A549 (cell line): ENCODE measurements at regions not wholly inside any gene's neighbourhood (a gene's known extent, or its start where the extent isn't known, plus 50 kb on each side); places are given as distances from the start of the nearest gene placed in this dataset.

Source experiments
- ATAC-seq, 2 experiments: fragments of 200-7000 bp in 1 of 2; fragments of >200 bp in 1 of 2; cut with Nextera tagmentation in 1 of 2; cut with Tn5 transposase in 1 of 2; 3 replicates each; pipeline versions ENCODE4 v1.8.0 to v1.9.1; 2018 to 2020; ENCODE audit warnings: mild to moderate bottlenecking in 1 of 2, moderate library complexity in 1 of 2
- CTCF ChIA-PET: fragments of 300-600 bp; sonication (Branson Sonifier 250); formaldehyde crosslinking; extraction: SDS; loops from one replicate; lab custom pipeline; 2021; ENCODE audit warnings: antibody characterized with exemption, inconsistent platforms; lab: Yijun Ruan, JAX
- POLR2A ChIA-PET: fragments of 350-600 bp; formaldehyde crosslinking; extraction: SDS; loops from one replicate; lab custom pipeline; 2021; ENCODE audit warnings: antibody characterized with exemption, inconsistent platforms; lab: Yijun Ruan, JAX
- DNase-seq, 2 experiments: peaks; one replicate each; pipeline versions ENCODE4 v3.0.0 to v3.0.0-alpha.2; 2011 to 2016; ENCODE audit warnings: low read depth in 1 of 2, low spot score in 1 of 2
- FAIRE-seq: peaks from 2 replicates; lab custom pipeline; 2011; peaks lifted over from hg19 to GRCh38; lab: Jason Lieb, UNC
- H3K27ac ChIP-seq, 2 experiments: fragments of >200 bp; sonication (Bioruptor Twin); formaldehyde crosslinking; 3 replicates each; pipeline ENCODE4 v1.5.1; 2016 to 2017
- H3K4me1 ChIP-seq: fragments of >200 bp; sonication (Bioruptor Twin); formaldehyde crosslinking; 3 replicates; pipeline ENCODE4 v1.6.1; 2016
- H3K4me2 ChIP-seq: fragments of >200 bp; sonication (Bioruptor Twin); formaldehyde crosslinking; 3 replicates; pipeline ENCODE4 v1.6.1; 2016
- H3K4me3 ChIP-seq: fragments of >200 bp; sonication (Bioruptor Twin); formaldehyde crosslinking; 3 replicates; pipeline ENCODE4 v1.5.1; 2016
- H3K9me3 ChIP-seq: fragments of >200 bp; sonication (Bioruptor Twin); formaldehyde crosslinking; 3 replicates; pipeline ENCODE4 v1.6.1; 2016
- ATOH8 ChIP-seq: fragments of 250-450 bp; sonication (Bioruptor Pico); IDR thresholded peaks from 2 replicates; pipeline ENCODE4 v1.5.0; 2020; ENCODE audit warnings: low read depth, mild to moderate bottlenecking, moderate library complexity
- CBX2 ChIP-seq: fragments of 200-600 bp; sonication (generic); IDR thresholded peaks from 2 replicates; pipeline ENCODE4 v1.6.1; 2016; ENCODE audit warnings: low read depth, mild to moderate bottlenecking, borderline replicate concordance
- CHD2 ChIP-seq: fragments of 150-350 bp; IDR thresholded peaks from 2 replicates; pipeline ENCODE4 v1.6.1; 2014; ENCODE audit warnings: low read length; ENCODE audit not compliant: partially characterized antibody
- CTCF ChIP-seq: fragments of >200 bp; sonication (Bioruptor Twin); formaldehyde crosslinking; IDR thresholded peaks from 3 replicates; pipeline ENCODE4 v1.5.1; 2016
- E2F6 ChIP-seq: IDR thresholded peaks from 2 replicates; pipeline ENCODE4 v1.6.1; 2012; ENCODE audit warnings: low read depth, borderline replicate concordance
- EHF ChIP-seq: fragments of 250-450 bp; sonication (Bioruptor Pico); IDR thresholded peaks from 2 replicates; pipeline ENCODE4 v1.5.0; 2020; ENCODE audit warnings: mild to moderate bottlenecking
- EHMT2 ChIP-seq: fragments of 200-600 bp; sonication (generic); IDR thresholded peaks from 2 replicates; pipeline ENCODE4 v1.6.1; 2016; ENCODE audit warnings: antibody characterized with exemption, low read depth, mild to moderate bottlenecking, moderate library complexity
- FOSB ChIP-seq: fragments of 250-450 bp; sonication (Bioruptor Pico); IDR thresholded peaks from 2 replicates; pipeline ENCODE4 v1.5.0; 2020; ENCODE audit warnings: mild to moderate bottlenecking, moderate library complexity
- FOXS1 ChIP-seq: fragments of 250-450 bp; sonication (Bioruptor Pico); IDR thresholded peaks from 2 replicates; pipeline ENCODE4 v1.5.0; 2020; ENCODE audit warnings: mild to moderate bottlenecking, moderate library complexity
- GATA3 ChIP-seq: IDR thresholded peaks from 2 replicates; pipeline ENCODE4 v1.6.1; 2012; ENCODE audit warnings: borderline replicate concordance
- HES2 ChIP-seq: fragments of >200 bp; sonication (Bioruptor Twin); formaldehyde crosslinking; IDR thresholded peaks from 2 replicates; pipeline ENCODE4 v1.6.1; 2016
- HOXB13 ChIP-seq: fragments of 250-450 bp; sonication (Bioruptor Pico); IDR thresholded peaks from 2 replicates; pipeline ENCODE4 v1.5.0; 2020; ENCODE audit warnings: low read depth, mild to moderate bottlenecking, moderate library complexity
- JUN ChIP-seq, 2 experiments: fragments of >200 bp; sonication (Bioruptor Twin); formaldehyde crosslinking; IDR thresholded peaks; 2 replicates in 1 of 2; 3 replicates in 1 of 2; pipeline ENCODE4 v1.6.1; 2016 to 2017
- KDM5A ChIP-seq: fragments of 200-600 bp; sonication (generic); IDR thresholded peaks from 2 replicates; pipeline ENCODE4 v1.6.1; 2016; ENCODE audit warnings: antibody characterized with exemption, mild to moderate bottlenecking
- MAFK ChIP-seq: fragments of 450-650 bp; IDR thresholded peaks from 2 replicates; pipeline ENCODE4 v1.6.1; 2014; ENCODE audit not compliant: partially characterized antibody
- NFE2L2 ChIP-seq: fragments of 150-350 bp; conservative IDR thresholded peaks from 2 replicates; pipeline ENCODE4 v1.6.1; 2014; ENCODE audit warnings: low read length
- NPAS2 ChIP-seq: fragments of 250-450 bp; sonication (Bioruptor Pico); IDR thresholded peaks from 2 replicates; pipeline ENCODE4 v1.8.0; 2022; ENCODE audit warnings: mild to moderate bottlenecking, moderate library complexity, borderline replicate concordance
- PBX3 ChIP-seq: IDR thresholded peaks from 2 replicates; pipeline ENCODE4 v1.6.1; 2012
- POLR2AphosphoS2 ChIP-seq: conservative IDR thresholded peaks from 2 replicates; pipeline ENCODE4 v1.6.1; 2012; ENCODE audit warnings: low read length, improper control_type of control experiment, inconsistent platforms
- RAD21 ChIP-seq, 2 experiments: fragments of >200 bp in 1 of 2; sonication (Bioruptor Twin) in 1 of 2; formaldehyde crosslinking in 1 of 2; IDR thresholded peaks in 1 of 2; conservative IDR thresholded peaks in 1 of 2; 2 replicates in 1 of 2; 3 replicates in 1 of 2; pipeline ENCODE4 v1.6.1; 2012 to 2018; ENCODE audit warnings: inconsistent platforms in 1 of 2
- RARB ChIP-seq: fragments of 250-450 bp; sonication (Bioruptor Pico); IDR thresholded peaks from 2 replicates; pipeline ENCODE4 v1.8.0; 2021; ENCODE audit warnings: mild to moderate bottlenecking, moderate library complexity
- TFCP2L1 ChIP-seq: fragments of 250-450 bp; sonication (Bioruptor Pico); IDR thresholded peaks from 2 replicates; pipeline ENCODE4 v1.5.0; 2021; ENCODE audit warnings: mild to moderate bottlenecking
- WGBS: methylation state at CpG from one replicate; pipeline ENCODE4 v1.1.6; 2017; ENCODE audit errors: missing lambda C conversion rate; 5-methylcytosine and 5-hydroxymethylcytosine counted together

- ATAC-seq (no peak), DNase-seq (no peak), FAIRE-seq (no peak)
- TF ChIP-seq FOSB (CRISPR knock-in tag), result no peak
- no peak for TF ChIP-seq JUN (IDR thresholded peaks at IDR 0.05)
- TF ChIP-seq ATOH8 (CRISPR knock-in tag), result no peak
- no peak for TF ChIP-seq HOXB13
- no peak for TF ChIP-seq NFE2L2
- TF ChIP-seq CBX2, result no peak
- no peak for TF ChIP-seq EHMT2
- TF ChIP-seq CHD2, result no peak
- no peak for TF ChIP-seq MAFK
- TF ChIP-seq TFCP2L1 (CRISPR knock-in tag), result no peak
- no peak for TF ChIP-seq RAD21 (conservative IDR thresholded peaks at IDR 0.05 in 1 of 2, IDR thresholded peaks at IDR 0.05 in 1 of 2)
- no peaks in the 10 kb centered on the region for H3K4me1 ChIP-seq
- no peak overlapping the region for H3K4me3 ChIP-seq
- WGBS, result 5% methylated on average over 1 of the region's 1 CpG
- ChIA-PET POLR2A (no interaction called here), CTCF (no interaction called here)
- no peak overlapping the region for H3K27ac ChIP-seq
- H3K4me2 ChIP-seq, result no peak overlapping the region
- H3K9me3 ChIP-seq, result no peaks in the 10 kb centered on the region
Observed at GRCh38 chr9:85368781-85369180, 373.0 kb downstream of the AGTPBP1 start.

GRCh38 chr9:85359161-85359560 lies 382.6 kb downstream of the AGTPBP1 start:
- whole genome bisulfite sequencing, result 37% methylated on average over 5 of the region's 5 CpGs
- POLR2A ChIA-PET, result no interaction called here
- H3K4me2 ChIP-seq, result no peak overlapping the region
- CTCF ChIA-PET, result no interaction called here
- H3K4me3 ChIP-seq, result no peak overlapping the region
- H3K9me3 ChIP-seq, result no peaks in the 10 kb centered on the region
- no peak for FAIRE-seq
- H3K4me1 ChIP-seq, result no peaks in the 10 kb centered on the region
- H3K27ac ChIP-seq, result no peak overlapping the region
- TF ChIP-seq PBX3 (no peak), NPAS2 (CRISPR knock-in tag) (no peak), KDM5A (no peak), HES2 (no peak), RARB (CRISPR knock-in tag) (no peak), GATA3 (no peak), JUN (IDR thresholded peaks at IDR 0.05) (no peak), POLR2AphosphoS2 (no peak), FOXS1 (no peak), EHF (no peak), ATOH8 (CRISPR knock-in tag) (no peak), CTCF (no peak), E2F6 (no peak)
- TF ChIP-seq, all 56 proteins: peak for 0
- ATAC-seq (no peak), DNase-seq (no peak)
